H1 (cell line): ENCODE measurements at regions not wholly inside any gene's neighbourhood (a gene's known extent, or its start where the extent isn't known, plus 50 kb on each side); places are given as distances from the start of the nearest gene placed in this dataset.

Source experiments
- CTCF ChIA-PET: fragments of 300-600 bp; sonication (Branson Sonifier 250); formaldehyde crosslinking; loops from one replicate; lab custom pipeline; 2021; ENCODE audit not compliant: partially characterized antibody; lab: Charles Lee
- POLR2A ChIA-PET: fragments of 300-600 bp; sonication (Branson Sonifier 250); formaldehyde crosslinking; loops from one replicate; lab custom pipeline; 2021; ENCODE audit warnings: inconsistent platforms; ENCODE audit not compliant: partially characterized antibody; lab: Charles Lee
- DNase-seq, 2 experiments: peaks; one replicate each; pipeline versions ENCODE4 v3.0.0 to v3.0.0-alpha.2; 2010 to 2022; ENCODE audit warnings: low spot score in 2 of 2, low read depth in 1 of 2, mixed read lengths in 1 of 2
- FAIRE-seq: peaks from 2 replicates; lab custom pipeline; 2011; peaks lifted over from hg19 to GRCh38; lab: Jason Lieb, UNC
- H2AFZ ChIP-seq: 2 replicates; pipeline ENCODE4 v1.8.1; 2012; ENCODE audit warnings: low read length, inconsistent platforms
- H2AK5ac ChIP-seq: 2 replicates; pipeline ENCODE4 v1.6.1; 2013; ENCODE audit warnings: low read depth, low read length
- H2BK120ac ChIP-seq: replicated peaks from 2 replicates; pipeline ENCODE3; 2013; ENCODE audit warnings: low read depth, low read length, inconsistent platforms
- H2BK12ac ChIP-seq: 2 replicates; pipeline ENCODE4 v1.6.1; 2013; ENCODE audit warnings: low read depth, low read length
- H2BK15ac ChIP-seq: 2 replicates; pipeline ENCODE4 v1.6.1; 2013; ENCODE audit warnings: low read length
- H2BK20ac ChIP-seq: 2 replicates; pipeline ENCODE4 v1.6.1; 2013; ENCODE audit warnings: low read length
- H2BK5ac ChIP-seq: 2 replicates; pipeline ENCODE4 v1.6.1; 2013; ENCODE audit warnings: low read depth, low read length
- H3K14ac ChIP-seq: 2 replicates; pipeline ENCODE4 v1.6.1; 2013; ENCODE audit warnings: inconsistent platforms; ENCODE audit not compliant: insufficient read length
- H3K18ac ChIP-seq: 2 replicates; pipeline ENCODE4 v1.6.1; 2013; ENCODE audit warnings: low read length; ENCODE audit errors: extremely low read depth
- H3K23ac ChIP-seq: 2 replicates; pipeline ENCODE4 v1.6.1; 2013; ENCODE audit warnings: inconsistent platforms; ENCODE audit not compliant: insufficient read length
- H3K23me2 ChIP-seq: 2 replicates; pipeline ENCODE4 v1.6.1; 2013; ENCODE audit warnings: low read depth, low read length
- H3K27ac ChIP-seq: 2 replicates; pipeline ENCODE4 v1.6.1; 2011; ENCODE audit warnings: low read depth, low read length, inconsistent platforms
- H3K27me3 ChIP-seq, 4 experiments: replicated peaks in 1 of 4; 1 replicate in 1 of 4; 2 replicates in 3 of 4; pipeline versions ENCODE4 v1.6.1 to v1.8.1; 2011 to 2013; ENCODE audit warnings: low read length in 3 of 4, mild to moderate bottlenecking in 3 of 4, inconsistent platforms in 2 of 4, mixed read lengths in 2 of 4, moderate library complexity in 1 of 4; ENCODE audit not compliant: control insufficient read depth in 3 of 4, insufficient read depth in 3 of 4; ENCODE audit errors: extremely low read depth in 1 of 4
- H3K36me3 ChIP-seq, 4 experiments: 2 replicates each; pipeline versions ENCODE4 v1.6.1 to v1.8.1; 2011 to 2013; ENCODE audit warnings: mild to moderate bottlenecking in 4 of 4, low read length in 3 of 4, moderate library complexity in 2 of 4, control low read depth in 1 of 4, inconsistent platforms in 1 of 4; ENCODE audit not compliant: insufficient read depth in 4 of 4, control insufficient read depth in 2 of 4
- H3K4ac ChIP-seq: replicated peaks from 2 replicates; pipeline ENCODE3; 2013; ENCODE audit warnings: low read length, low read depth, mixed read lengths, inconsistent platforms; ENCODE audit not compliant: insufficient read length
- H3K4me1 ChIP-seq, 4 experiments: replicated peaks in 1 of 4; 1 replicate in 1 of 4; 2 replicates in 3 of 4; pipeline versions ENCODE4 v1.6.1 to v1.8.1; 2011 to 2013; ENCODE audit warnings: low read length in 3 of 4, inconsistent platforms in 2 of 4, mixed read lengths in 1 of 4; ENCODE audit not compliant: insufficient read depth in 4 of 4, control insufficient read depth in 3 of 4
- H3K4me2 ChIP-seq, 2 experiments: 2 replicates each; pipeline versions ENCODE4 v1.6.1 to v1.8.1; 2011 to 2013; ENCODE audit warnings: low read depth in 2 of 2, low read length in 2 of 2, control low read depth in 1 of 2, inconsistent platforms in 1 of 2, mild to moderate bottlenecking in 1 of 2; ENCODE audit not compliant: insufficient read depth in 1 of 2
- H3K4me3 ChIP-seq, 4 experiments: fragments of 200-600, 300-600 bp in 1 of 4; sonication (generic), shearing (Covaris generic), sonication (Bioruptor Twin) in 1 of 4; 2 replicates each; pipeline versions ENCODE4 v1.5.1 to v1.8.1; 2011 to 2016; ENCODE audit warnings: low read length in 4 of 4, low read depth in 3 of 4, control low read depth in 2 of 4, inconsistent platforms in 2 of 4, mild to moderate bottlenecking in 2 of 4, mixed read lengths in 1 of 4, moderate library complexity in 1 of 4; ENCODE audit not compliant: insufficient read depth in 2 of 4; ENCODE audit errors: extremely low read depth in 1 of 4
- H3K56ac ChIP-seq: replicated peaks from 2 replicates; pipeline ENCODE3; 2013; ENCODE audit warnings: low read depth, mild to moderate bottlenecking, mixed read lengths, low read length, inconsistent platforms; ENCODE audit not compliant: insufficient read length
- H3K79me1 ChIP-seq: 2 replicates; pipeline ENCODE4 v1.6.1; 2013; ENCODE audit warnings: low read depth, low read length, control low read depth
- H3K79me2 ChIP-seq, 2 experiments: 2 replicates each; pipeline versions ENCODE4 v1.6.1 to v1.8.1; 2012 to 2013; ENCODE audit warnings: low read length in 2 of 2, mild to moderate bottlenecking in 2 of 2, inconsistent platforms in 1 of 2; ENCODE audit not compliant: insufficient read depth in 2 of 2, control insufficient read depth in 1 of 2
- H3K9ac ChIP-seq, 4 experiments: replicated peaks in 1 of 4; 1 replicate in 1 of 4; 2 replicates in 3 of 4; pipeline versions ENCODE4 v1.6.1 to v1.8.1; 2011 to 2013; ENCODE audit warnings: low read depth in 3 of 4, low read length in 3 of 4, control low read depth in 2 of 4, mild to moderate bottlenecking in 2 of 4, moderate library complexity in 2 of 4, inconsistent platforms in 1 of 4; ENCODE audit errors: extremely low read depth in 1 of 4
- H3K9me3 ChIP-seq, 2 experiments: 2 replicates each; pipeline versions ENCODE4 v1.6.1 to v1.8.1; 2012 to 2013; ENCODE audit warnings: mild to moderate bottlenecking in 2 of 2, moderate library complexity in 2 of 2, control low read depth in 1 of 2, inconsistent platforms in 1 of 2, low read depth in 1 of 2, low read length in 1 of 2, mixed read lengths in 1 of 2; ENCODE audit not compliant: insufficient read depth in 2 of 2
- H4K20me1 ChIP-seq, 2 experiments: replicated peaks in 1 of 2; 2 replicates each; pipeline versions ENCODE3 to v1.8.1; 2011 to 2013; ENCODE audit warnings: inconsistent platforms in 2 of 2, low read length in 2 of 2, mild to moderate bottlenecking in 1 of 2; ENCODE audit not compliant: insufficient read depth in 2 of 2, control insufficient read depth in 1 of 2
- H4K5ac ChIP-seq: 2 replicates; pipeline ENCODE4 v1.6.1; 2013; ENCODE audit warnings: low read length, low read depth, mixed read lengths, inconsistent platforms; ENCODE audit not compliant: insufficient read length
- H4K8ac ChIP-seq: 2 replicates; pipeline ENCODE4 v1.8.0; 2013; ENCODE audit warnings: mild to moderate bottlenecking, moderate library complexity, low read length, inconsistent platforms; ENCODE audit not compliant: insufficient read depth; ENCODE audit errors: extremely low read depth
- H4K91ac ChIP-seq: replicated peaks from 2 replicates; pipeline ENCODE3; 2013; ENCODE audit warnings: low read length, mixed read lengths, inconsistent platforms; ENCODE audit not compliant: insufficient read length
- CBX5 ChIP-seq: fragments of 300-800, 300-1000 bp; sonication (generic); IDR thresholded peaks from 2 replicates; pipeline ENCODE4 v1.7.1; 2016; ENCODE audit warnings: antibody characterized with exemption, low read length, low read depth
- CREB1 ChIP-seq: IDR thresholded peaks from 2 replicates; pipeline ENCODE4 v1.6.1; 2012; ENCODE audit warnings: inconsistent platforms
- EZH2 ChIP-seq: fragments of 200-600 bp; sonication (generic); IDR thresholded peaks from 2 replicates; pipeline ENCODE4 v1.7.1; 2012; ENCODE audit warnings: low read depth, mild to moderate bottlenecking, moderate library complexity, low read length, inconsistent platforms; ENCODE audit not compliant: severe bottlenecking
- GTF2F1 ChIP-seq: IDR thresholded peaks from 2 replicates; pipeline ENCODE4 v1.6.1; 2012; ENCODE audit warnings: low read depth, low read length, improper control_type of control experiment, borderline replicate concordance
- JUND ChIP-seq: IDR thresholded peaks from 2 replicates; pipeline ENCODE4 v1.6.1; 2011; ENCODE audit warnings: mild to moderate bottlenecking, improper control_type of control experiment, low read length
- MAFK ChIP-seq: IDR thresholded peaks from 2 replicates; pipeline ENCODE4 v1.6.1; 2012; ENCODE audit warnings: low read depth, mild to moderate bottlenecking, improper control_type of control experiment, low read length
- RXRA ChIP-seq: IDR thresholded peaks from 2 replicates; pipeline ENCODE4 v1.6.1; 2011; ENCODE audit warnings: low read depth, mild to moderate bottlenecking, low read length, moderate library complexity; ENCODE audit not compliant: insufficient read depth
- SUZ12 ChIP-seq: fragments of 200-600 bp; sonication (generic); IDR thresholded peaks from 2 replicates; pipeline ENCODE4 v1.6.1; 2012; ENCODE audit warnings: mild to moderate bottlenecking, inconsistent platforms, low read length, moderate library complexity, mixed read lengths
- TAF7 ChIP-seq: optimal IDR thresholded peaks from 2 replicates; pipeline ENCODE3; 2011; ENCODE audit warnings: low read depth, mild to moderate bottlenecking, inconsistent platforms, low read length, moderate library complexity, borderline replicate concordance
- TEAD4 ChIP-seq: IDR thresholded peaks from 2 replicates; pipeline ENCODE4 v1.6.1; 2012; ENCODE audit warnings: low read depth, low read length, inconsistent platforms, mixed read lengths
- WGBS, 2 experiments: shearing (Covaris generic) in 1 of 2; methylation state at CpG; one replicate each; pipeline versions ENCODE4 v1.1.6 to v1.1.7; 2013 to 2015; ENCODE audit warnings: low lambda C conversion rate in 2 of 2, mixed read lengths in 2 of 2, inconsistent platforms in 1 of 2, low coverage in 1 of 2, missing lambda C conversion rate in 1 of 2; ENCODE audit not compliant: insufficient replicate concordance in 2 of 2, insufficient coverage in 1 of 2, insufficient read length in 1 of 2; ENCODE audit errors: extremely low coverage in 1 of 2, missing lambda C conversion rate in 1 of 2; 5-methylcytosine and 5-hydroxymethylcytosine counted together
- TF ChIP-seq, protein P1 (sequence below): IDR thresholded peaks from 2 replicates; pipeline ENCODE4 v1.6.1; 2011; ENCODE audit warnings: low read length, improper control_type of control experiment

DNA sequence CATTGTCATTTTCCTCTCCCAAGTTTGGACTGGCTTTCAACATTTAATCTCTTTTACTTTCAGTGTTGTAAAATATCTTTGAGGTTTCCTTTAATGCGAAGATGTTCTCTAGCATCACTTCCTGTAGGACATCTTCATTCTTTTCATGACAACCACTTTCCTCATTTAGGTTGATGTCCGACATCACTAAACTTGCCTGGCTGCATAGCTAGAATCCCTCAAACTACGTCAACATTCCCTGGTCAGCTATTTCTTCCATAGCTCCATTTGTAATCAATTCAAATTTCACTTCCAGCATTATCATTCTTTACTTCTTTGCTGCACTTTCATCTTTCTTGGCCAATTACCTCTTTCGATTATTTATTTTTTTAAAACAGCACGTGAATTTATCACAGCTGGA lies 198.6 kb upstream of the EMCN start:
- H2BK20ac ChIP-seq = no peak overlapping the region
- whole genome bisulfite sequencing, 2 experiments = 89% methylated on average over 5 of the region's 5 CpGs; no CpG with 5 or more reads in 1 of the 2 experiments
- H4K8ac ChIP-seq = no peak overlapping the region
- H2AFZ ChIP-seq = no peak overlapping the region
- H3K4ac ChIP-seq = no peak overlapping the region
- H3K4me2 ChIP-seq = no peak overlapping the region
- no peak overlapping the region for H2BK12ac ChIP-seq
- H3K4me1 ChIP-seq = no peaks in the 10 kb centered on the region
- no peaks in the 10 kb centered on the region for H3K79me1 ChIP-seq
- no peaks in the 10 kb centered on the region for H3K79me2 ChIP-seq
- no peak overlapping the region for H2BK5ac ChIP-seq
- H3K56ac ChIP-seq = no peak overlapping the region
- ChIA-PET CTCF (interaction anchor here (0.6 kb wide), 1 partner anchor 22 kb away, joined by 3 read pairs; no protein-coding TSS in a partner anchor), POLR2A (no interaction called here)
- H3K14ac ChIP-seq = no peak overlapping the region
- H3K4me3 ChIP-seq = no peak overlapping the region
- H2AK5ac ChIP-seq = no peak overlapping the region
- H3K9ac ChIP-seq = no peak overlapping the region
- no peak overlapping the region for H3K18ac ChIP-seq
- no peak overlapping the region for H4K91ac ChIP-seq
- no peak overlapping the region for H2BK15ac ChIP-seq
- no peak overlapping the region for H3K27ac ChIP-seq
- no peaks in the 10 kb centered on the region for H4K20me1 ChIP-seq
- 0 out of 4 replicates have a peak, but pooled peaks cover 0 to 4% of the 10 kb centered on the region in 2 experiments for H3K9me3 ChIP-seq
- no peak overlapping the region for H4K5ac ChIP-seq
- H3K23me2 ChIP-seq = no peaks in the 10 kb centered on the region
- no peak for TF ChIP-seq JUND
- no peak for TF ChIP-seq CREB1
- TF ChIP-seq CBX5 = no peak
- no peak for TF ChIP-seq TAF7
- TF ChIP-seq, protein P1, sequence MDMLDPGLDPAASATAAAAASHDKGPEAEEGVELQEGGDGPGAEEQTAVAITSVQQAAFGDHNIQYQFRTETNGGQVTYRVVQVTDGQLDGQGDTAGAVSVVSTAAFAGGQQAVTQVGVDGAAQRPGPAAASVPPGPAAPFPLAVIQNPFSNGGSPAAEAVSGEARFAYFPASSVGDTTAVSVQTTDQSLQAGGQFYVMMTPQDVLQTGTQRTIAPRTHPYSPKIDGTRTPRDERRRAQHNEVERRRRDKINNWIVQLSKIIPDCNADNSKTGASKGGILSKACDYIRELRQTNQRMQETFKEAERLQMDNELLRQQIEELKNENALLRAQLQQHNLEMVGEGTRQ = no peak
- TF ChIP-seq TEAD4 = no peak
- no peak for TF ChIP-seq EZH2
- no peak for TF ChIP-seq RXRA
- TF ChIP-seq GTF2F1 = no peak
- no peak for TF ChIP-seq SUZ12
- no peak for TF ChIP-seq MAFK
- H3K27me3 ChIP-seq = no peaks in the 10 kb centered on the region
- H3K23ac ChIP-seq = no peak overlapping the region
- FAIRE-seq (no peak), DNase-seq (no peak)
- H3K36me3 ChIP-seq = no peaks in the 10 kb centered on the region
- H2BK120ac ChIP-seq = no peak overlapping the region
